GM18505 (cell line): ENCODE measurements at regions not wholly inside any gene's neighbourhood (a gene's known extent, or its start where the extent isn't known, plus 50 kb on each side); places are given as distances from the start of the nearest gene placed in this dataset.
"Not testable (repeated sequence)": the region's sequence is repeated elsewhere in the genome, so short reads cannot be mapped to it uniquely, and the experiment has no call there.

Source experiments
- ATAC-seq: cut with Tn5 transposase; IDR thresholded peaks from one replicate; pipeline ENCODE4 v1.9.1; 2021; ENCODE audit not compliant: unreplicated experiment
- POLR2A ChIP-seq: IDR thresholded peaks from 4 replicates; pipeline ENCODE4 v1.6.1; 2011; ENCODE audit warnings: borderline replicate concordance; ENCODE audit not compliant: insufficient read depth, insufficient read length; ENCODE audit errors: extremely low read depth

DNA sequence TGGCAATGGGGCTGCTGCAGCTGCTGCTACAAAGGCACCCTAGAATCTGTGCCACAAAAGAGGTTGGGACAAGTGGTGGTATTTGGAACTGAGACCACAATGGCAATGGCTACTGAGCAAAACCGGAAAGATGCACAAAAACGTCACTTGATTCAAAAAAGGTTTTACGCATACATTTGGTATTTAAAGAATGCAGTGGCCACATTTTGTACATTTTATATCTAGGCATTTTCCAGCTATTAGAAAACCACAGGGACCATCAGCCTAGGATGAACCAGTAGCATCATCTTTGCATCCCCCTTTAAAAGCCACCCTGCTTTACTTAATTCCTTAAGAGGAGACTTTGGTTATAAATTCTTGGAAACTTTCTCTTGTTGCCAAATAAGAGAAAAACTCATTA lies 104.8 kb upstream of the CXCL13 start:
- TF ChIP-seq POLR2A = no peak

DNA sequence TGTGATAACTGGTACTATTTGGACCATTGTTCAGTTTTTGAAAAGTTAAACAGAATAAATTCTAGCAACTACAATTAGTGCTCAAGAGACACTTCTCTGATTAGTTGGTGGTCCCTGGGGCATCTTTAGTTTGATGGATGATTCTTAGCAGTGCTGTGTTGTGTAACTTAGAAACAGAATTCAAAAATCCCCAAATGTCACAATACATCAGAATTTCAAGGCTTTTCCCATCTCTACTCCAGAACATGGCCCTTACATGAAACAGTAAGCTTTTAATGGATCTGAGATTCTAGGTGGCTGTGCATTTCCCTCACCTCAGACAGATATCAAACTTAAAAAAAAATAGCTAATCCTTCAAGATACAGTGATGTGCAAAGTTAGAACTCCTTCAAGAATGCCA lies 104.4 kb upstream of the CXCL13 start:
- TF ChIP-seq POLR2A = no peak
- ATAC-seq = no peak

More for the DNA sequence above, 104.8 kb upstream of the CXCL13 start:
- no peak for ATAC-seq

DNA sequence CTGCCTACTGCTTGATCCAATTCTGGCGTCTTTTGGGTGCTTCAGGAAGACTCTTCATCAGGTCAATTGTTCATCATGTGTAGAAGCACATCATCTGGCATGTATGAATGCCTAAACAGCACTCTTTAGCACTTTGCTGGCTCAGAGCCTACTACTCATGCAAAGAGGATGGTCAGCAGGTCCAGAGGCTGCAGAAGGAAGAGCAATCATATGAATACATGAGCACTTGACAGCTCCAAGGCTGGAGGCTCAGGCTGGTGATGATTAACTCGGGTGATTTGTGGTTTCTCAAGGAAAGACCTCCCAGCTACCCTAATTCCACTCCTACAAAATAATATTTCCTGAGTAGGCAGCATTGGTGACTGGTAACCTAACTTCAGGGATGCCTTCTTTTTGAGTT lies 103.8 kb upstream of the CXCL13 start:
- no peak for ATAC-seq
- no peak for TF ChIP-seq POLR2A

DNA sequence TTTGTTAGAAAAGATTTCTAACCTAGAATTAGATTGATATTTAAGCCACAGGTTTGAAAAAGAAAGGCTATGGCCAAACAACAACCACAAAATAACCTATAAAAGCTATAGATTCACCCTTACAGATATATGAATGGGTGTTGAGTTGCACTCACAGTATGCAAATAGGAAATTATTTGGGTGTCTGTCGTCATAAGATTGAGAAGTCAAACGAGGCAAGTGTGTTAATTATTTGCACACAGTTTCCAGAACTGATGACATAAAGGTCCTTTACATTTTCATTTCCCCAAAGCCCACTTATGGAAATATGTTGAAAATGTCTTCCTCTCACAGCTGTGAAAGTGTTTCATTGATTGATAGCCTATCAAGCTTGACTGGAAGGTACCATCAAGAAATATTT lies 101.2 kb upstream of the CXCL13 start:
- TF ChIP-seq POLR2A = no peak
- no peak for ATAC-seq

DNA sequence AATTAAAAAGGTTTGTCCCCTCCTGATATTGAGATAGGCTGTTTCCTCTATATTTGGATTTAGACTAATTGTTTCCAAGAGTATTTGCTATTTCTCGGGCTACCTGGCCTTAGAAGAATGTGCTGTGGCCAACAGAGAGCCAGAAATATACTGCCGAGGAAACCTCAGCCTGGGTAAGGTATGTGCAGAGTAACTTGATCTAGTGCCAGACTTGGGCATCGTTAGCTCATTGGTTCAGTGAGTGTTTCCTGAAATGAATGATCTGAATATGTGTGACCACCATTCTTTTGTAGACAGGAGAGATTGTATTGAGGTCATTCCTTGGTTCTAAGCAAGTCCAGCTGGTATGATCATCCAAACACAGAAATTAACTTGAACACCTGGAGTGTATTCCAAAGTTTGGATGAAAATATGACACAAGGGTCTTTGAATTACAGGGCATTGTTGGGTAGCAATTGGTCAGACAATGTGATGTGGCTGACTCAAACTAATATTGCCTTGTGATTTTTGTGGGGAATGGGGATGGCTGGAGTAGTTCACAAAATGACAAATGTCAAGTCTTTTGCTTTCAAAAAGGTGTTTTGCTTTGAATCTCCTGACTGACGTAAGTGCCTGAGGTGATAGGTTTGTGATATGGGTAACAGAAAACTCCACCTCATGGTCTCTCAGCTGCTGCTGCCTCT lies 100.2 kb upstream of the CXCL13 start:
- ATAC-seq = no peak
- TF ChIP-seq POLR2A = no peak

DNA sequence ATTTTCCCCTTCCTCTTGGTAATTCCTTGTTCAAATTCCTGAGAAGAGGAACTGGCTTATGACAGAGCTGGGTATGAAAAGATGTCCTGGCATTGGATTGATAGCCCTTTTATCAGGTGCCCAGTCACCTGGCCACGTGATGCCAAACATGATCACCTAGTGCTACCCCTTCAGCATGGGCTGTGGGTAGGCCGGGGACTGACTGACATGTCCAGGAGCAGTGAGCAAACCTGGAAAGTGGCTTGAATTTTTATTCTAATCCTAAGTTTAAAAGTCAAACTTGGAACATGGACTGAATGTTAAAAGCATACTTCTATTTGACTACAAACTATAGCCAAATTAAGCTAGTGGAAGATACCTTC lies 99.7 kb upstream of the CXCL13 start:
- no peak for TF ChIP-seq POLR2A
- no peak for ATAC-seq

DNA sequence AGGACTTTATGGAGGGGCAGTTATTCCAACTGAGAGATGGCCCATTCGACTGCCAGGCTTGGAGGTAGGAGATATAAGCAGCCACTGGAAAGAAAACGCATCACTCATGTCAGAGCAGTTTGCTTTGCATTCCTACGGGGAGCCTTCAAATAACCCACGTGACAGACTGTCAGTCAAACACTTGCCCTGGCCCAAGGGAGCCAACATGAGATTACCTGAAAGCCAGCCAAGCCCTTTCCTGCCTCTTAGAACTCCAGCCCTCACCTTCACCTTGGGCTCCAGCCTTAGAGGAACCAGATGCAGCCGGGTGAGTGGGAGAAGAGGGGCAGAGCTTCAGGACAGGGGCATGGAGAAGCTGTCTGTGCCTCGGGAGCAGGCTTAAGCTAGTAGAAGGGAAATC lies 95.3 kb upstream of the CXCL13 start:
- no peak for ATAC-seq
- TF ChIP-seq POLR2A = no peak

DNA sequence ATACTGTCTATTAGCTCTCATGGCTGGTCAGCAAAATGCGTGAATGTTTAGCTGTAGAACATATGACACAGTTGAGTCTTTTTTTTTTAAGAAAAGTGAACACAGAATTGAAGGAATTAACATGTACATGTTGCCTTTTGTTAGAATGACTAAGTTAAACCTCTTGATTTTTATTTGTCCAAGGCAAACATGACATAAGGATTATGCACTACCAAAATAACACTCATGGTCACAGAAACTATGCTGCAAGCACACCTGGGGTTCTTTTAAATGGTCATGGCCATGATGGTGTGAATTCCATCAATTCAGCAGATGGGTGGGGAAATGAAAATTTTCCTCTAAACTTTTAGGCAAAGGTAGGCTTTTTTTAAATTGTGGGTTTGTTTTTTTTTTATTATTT lies 80.1 kb upstream of the CXCL13 start:
- ATAC-seq = no peak

DNA sequence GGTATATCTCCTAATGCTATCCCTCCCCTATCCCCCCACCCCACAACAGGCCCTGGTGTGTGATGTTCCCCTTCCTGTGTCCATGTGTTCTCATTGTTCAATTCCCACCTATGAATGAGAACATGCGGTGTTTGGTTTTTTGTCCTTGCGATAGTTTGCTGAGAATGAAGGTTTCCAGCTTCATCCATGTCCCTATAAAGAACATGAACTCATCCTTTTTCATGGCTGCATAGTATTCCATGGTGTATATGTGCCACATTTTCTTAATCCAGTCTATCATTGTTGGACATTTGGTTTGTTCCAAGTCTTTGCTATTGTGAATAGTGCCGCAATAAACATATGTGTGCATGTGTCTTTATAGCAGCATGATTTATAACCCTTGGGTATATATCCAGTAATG lies 77.7 kb upstream of the CXCL13 start:
- not testable (repeated sequence) for ATAC-seq

More for the DNA sequence above, 80.1 kb upstream of the CXCL13 start:
- no peak for TF ChIP-seq POLR2A

DNA sequence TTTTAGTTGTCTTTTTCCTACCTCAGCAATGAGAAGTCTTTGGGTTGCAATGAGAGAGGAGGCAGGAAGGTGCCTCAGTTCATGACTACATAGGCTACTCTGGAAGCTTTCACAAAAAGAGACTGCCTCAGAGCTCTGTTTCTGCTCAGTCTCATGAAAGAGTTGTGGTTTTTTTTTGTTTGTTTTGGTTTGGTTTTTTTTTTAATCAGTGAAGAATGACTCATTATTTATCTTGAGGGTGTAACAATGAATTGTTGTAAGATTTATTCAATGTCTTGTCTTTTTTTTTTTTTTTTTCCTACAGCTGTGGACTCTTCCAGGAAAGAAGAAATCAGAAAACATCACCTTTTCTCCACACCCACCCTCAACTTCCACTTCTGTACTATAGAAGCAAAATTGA lies 67.5 kb upstream of the CXCL13 start:
- no peak for ATAC-seq
- TF ChIP-seq POLR2A = no peak

DNA sequence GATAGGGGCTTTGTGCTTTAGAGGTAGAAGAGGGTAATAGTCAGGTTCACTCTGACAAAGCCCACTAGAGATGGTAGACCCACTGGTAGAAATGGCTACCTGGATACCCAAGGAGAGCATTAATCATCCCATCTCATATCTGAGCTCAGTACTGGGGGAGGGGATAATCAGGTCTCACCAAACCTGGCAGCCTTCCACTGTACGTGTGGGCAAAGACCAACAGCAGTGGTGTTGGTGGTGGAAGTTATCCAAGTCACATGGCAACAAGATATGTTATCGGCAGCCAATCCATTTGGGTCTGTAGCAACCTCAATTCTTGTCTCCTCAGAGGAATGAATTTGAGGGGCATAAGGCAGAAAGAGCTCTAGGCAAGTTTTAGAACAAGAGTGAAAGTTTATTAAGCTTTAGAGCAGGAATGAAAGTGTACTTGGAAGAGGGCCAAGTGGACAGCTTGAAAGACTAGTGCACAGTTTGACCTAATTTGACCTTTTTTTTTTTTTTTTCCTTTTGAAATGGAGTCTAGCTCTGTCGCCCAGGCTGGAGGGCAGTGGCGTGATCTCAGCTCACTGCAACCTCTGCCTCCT lies 67.0 kb upstream of the CXCL13 start:
- no peak for TF ChIP-seq POLR2A
- no peak for ATAC-seq
